OCI-LY7 (cell line): ENCODE measurements at regions not wholly inside any gene's neighbourhood (a gene's known extent, or its start where the extent isn't known, plus 50 kb on each side); places are given as distances from the start of the nearest gene placed in this dataset.

Source experiments
- BruUV-seq: library from RNA; stranded (reverse); fragments of 400-500 nt; replicated peaks from 2 replicates; lab custom pipeline; 2021; lab: Mats Ljungman, UMichigan
- CTCF ChIA-PET: fragments of 300-600 bp; sonication (Branson Sonifier 250); formaldehyde crosslinking; loops from one replicate; lab custom pipeline; 2022; ENCODE audit warnings: antibody characterized with exemption; ENCODE audit not compliant: unreplicated experiment; lab: Charles Lee
- POLR2A ChIA-PET: fragments of 300-600 bp; sonication (Branson Sonifier 250); formaldehyde crosslinking; loops from one replicate; lab custom pipeline; 2022; ENCODE audit warnings: antibody characterized with exemption; lab: Charles Lee
- DNase-seq: peaks from one replicate; pipeline ENCODE4 v3.0.0-alpha.2; 2015; ENCODE audit warnings: low spot score
- H2AFZ ChIP-seq: fragments of 200-600 bp; sonication (generic), shearing (Covaris generic); 2 replicates; pipeline ENCODE4 v1.6.1; 2014; ENCODE audit warnings: mild to moderate bottlenecking, antibody characterized with exemption, low read length, moderate library complexity
- H3K27ac ChIP-seq: fragments of 200-600 bp; sonication (generic); 2 replicates; pipeline ENCODE4 v1.5.1; 2014; ENCODE audit warnings: mixed run types, low read depth, mild to moderate bottlenecking, moderate library complexity, low read length, inconsistent platforms; ENCODE audit not compliant: poor library complexity, severe bottlenecking
- H3K36me3 ChIP-seq: fragments of 200-600 bp; sonication (generic); 2 replicates; pipeline ENCODE4 v1.6.1; 2014; ENCODE audit warnings: mild to moderate bottlenecking, antibody characterized with exemption, low read length, moderate library complexity, mixed read lengths; ENCODE audit not compliant: insufficient read depth
- H3K4me1 ChIP-seq: fragments of 200-600 bp; sonication (generic); 2 replicates; pipeline ENCODE4 v1.5.1; 2014; ENCODE audit warnings: mild to moderate bottlenecking, low read length; ENCODE audit not compliant: insufficient read depth, poor library complexity, severe bottlenecking
- H3K4me2 ChIP-seq: fragments of 200-600 bp; sonication (generic); 2 replicates; pipeline ENCODE4 v1.6.1; 2014; ENCODE audit warnings: mild to moderate bottlenecking, low read length
- H3K4me3 ChIP-seq: fragments of 200-600 bp; sonication (generic); 2 replicates; pipeline ENCODE4 v1.5.1; 2014; ENCODE audit warnings: mild to moderate bottlenecking, low read depth, low read length; ENCODE audit not compliant: poor library complexity, severe bottlenecking
- H3K79me2 ChIP-seq: fragments of 200-600 bp; sonication (generic); 2 replicates; pipeline ENCODE4 v1.6.1; 2016; ENCODE audit warnings: low read depth, mild to moderate bottlenecking, low read length, moderate library complexity, mixed read lengths; ENCODE audit not compliant: insufficient read depth
- H3K9me2 ChIP-seq: fragments of 200-600 bp; sonication (generic); 2 replicates; pipeline ENCODE4 v1.6.1; 2016; ENCODE audit warnings: mild to moderate bottlenecking, low read length, mixed read lengths; ENCODE audit not compliant: insufficient read depth
- H3K9me3 ChIP-seq: fragments of 200-600 bp; sonication (generic); 2 replicates; pipeline ENCODE4 v1.6.1; 2014; ENCODE audit warnings: mild to moderate bottlenecking, mixed run types, low read length, mixed read lengths
- H4K20me1 ChIP-seq: fragments of 200-600 bp; sonication (generic); 2 replicates; pipeline ENCODE4 v1.6.1; 2014; ENCODE audit warnings: mild to moderate bottlenecking, antibody characterized with exemption, low read length, moderate library complexity, mixed read lengths; ENCODE audit not compliant: insufficient read depth
- EZH2phosphoT487 ChIP-seq: fragments of 200-600 bp; sonication (generic); IDR thresholded peaks from 2 replicates; pipeline ENCODE4 v1.6.1; 2018; ENCODE audit warnings: low read depth, borderline replicate concordance, mild to moderate bottlenecking, mixed run types, antibody characterized with exemption, low read length, moderate library complexity, mixed read lengths
- intact Hi-C: fragments of 100-400 bp; cut with micrococcal nuclease; formaldehyde crosslinking; loops from one replicate; pipeline ENCODE4 v1.10.0; 2022; ENCODE audit not compliant: unreplicated experiment
- TF ChIP-seq, protein P1 (sequence below): fragments of 200-600 bp; sonication (generic); conservative IDR thresholded peaks from 2 replicates; pipeline ENCODE4 v1.5.1; 2014; ENCODE audit warnings: mild to moderate bottlenecking, antibody characterized with exemption, low read length, moderate library complexity, mixed read lengths

DNA sequence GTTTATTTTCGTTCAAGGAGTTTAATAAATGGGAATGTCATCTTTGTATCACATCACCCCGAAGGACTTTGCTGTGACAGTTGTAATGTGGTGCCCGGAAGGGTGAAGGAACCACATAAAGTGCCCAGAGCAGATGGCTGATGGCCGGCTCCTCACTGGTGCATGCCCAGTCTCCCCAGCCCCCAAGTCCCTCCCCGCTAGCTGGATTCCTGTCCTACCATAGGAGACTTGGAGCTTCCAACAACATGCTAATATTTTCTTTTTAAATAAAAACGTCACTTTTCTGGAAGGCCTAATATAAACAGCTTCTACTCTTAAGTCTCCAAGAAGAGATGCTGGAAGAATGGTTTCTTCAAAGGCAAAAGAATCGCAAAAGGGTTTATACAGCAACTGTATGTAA, 273.9 kb upstream of the LRTM1 start:
- H3K27ac ChIP-seq: no peak overlapping the region
- no TSS peak for BruUV-seq
- peaks cover 7% of the 10 kb centered on the region for H3K4me1 ChIP-seq
- ChIA-PET CTCF (no interaction called here), POLR2A (interaction anchor here (0.7 kb wide), 1 partner anchor 14 kb away, joined by 3 read pairs; no protein-coding TSS in a partner anchor)
- no peak overlapping the region for H2AFZ ChIP-seq
- TF ChIP-seq, protein P1, sequence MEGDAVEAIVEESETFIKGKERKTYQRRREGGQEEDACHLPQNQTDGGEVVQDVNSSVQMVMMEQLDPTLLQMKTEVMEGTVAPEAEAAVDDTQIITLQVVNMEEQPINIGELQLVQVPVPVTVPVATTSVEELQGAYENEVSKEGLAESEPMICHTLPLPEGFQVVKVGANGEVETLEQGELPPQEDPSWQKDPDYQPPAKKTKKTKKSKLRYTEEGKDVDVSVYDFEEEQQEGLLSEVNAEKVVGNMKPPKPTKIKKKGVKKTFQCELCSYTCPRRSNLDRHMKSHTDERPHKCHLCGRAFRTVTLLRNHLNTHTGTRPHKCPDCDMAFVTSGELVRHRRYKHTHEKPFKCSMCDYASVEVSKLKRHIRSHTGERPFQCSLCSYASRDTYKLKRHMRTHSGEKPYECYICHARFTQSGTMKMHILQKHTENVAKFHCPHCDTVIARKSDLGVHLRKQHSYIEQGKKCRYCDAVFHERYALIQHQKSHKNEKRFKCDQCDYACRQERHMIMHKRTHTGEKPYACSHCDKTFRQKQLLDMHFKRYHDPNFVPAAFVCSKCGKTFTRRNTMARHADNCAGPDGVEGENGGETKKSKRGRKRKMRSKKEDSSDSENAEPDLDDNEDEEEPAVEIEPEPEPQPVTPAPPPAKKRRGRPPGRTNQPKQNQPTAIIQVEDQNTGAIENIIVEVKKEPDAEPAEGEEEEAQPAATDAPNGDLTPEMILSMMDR: no peak
- no peak for TF ChIP-seq EZH2phosphoT487
- H3K9me2 ChIP-seq: no peaks in the 10 kb centered on the region
- H3K79me2 ChIP-seq: no peaks in the 10 kb centered on the region
- H3K9me3 ChIP-seq: no peaks in the 10 kb centered on the region
- no peak for DNase-seq
- intact Hi-C loops: no loop called here
- H4K20me1 ChIP-seq: no peaks in the 10 kb centered on the region
- no peaks in the 10 kb centered on the region for H3K36me3 ChIP-seq
- no peak overlapping the region for H3K4me2 ChIP-seq
- H3K4me3 ChIP-seq: no peak overlapping the region

DNA sequence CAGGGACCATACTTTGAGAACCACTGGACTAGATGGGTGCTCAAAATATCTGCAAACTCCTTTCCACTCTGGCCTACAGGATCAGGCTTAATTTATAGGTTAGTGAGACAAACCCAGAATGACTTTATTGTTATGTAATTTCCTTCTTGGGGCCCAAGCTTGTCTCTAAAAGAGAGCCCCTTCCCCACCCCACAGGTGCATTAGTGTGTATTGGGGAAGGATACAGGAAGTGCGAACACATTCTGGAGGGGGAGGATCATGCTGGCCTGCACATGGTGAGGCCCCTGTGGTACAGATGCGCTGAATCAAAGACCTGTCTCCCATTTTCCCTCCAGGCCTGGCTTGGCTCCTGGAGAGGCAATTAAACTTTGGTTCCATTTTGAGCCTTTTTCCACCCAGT, 273.0 kb upstream of the LRTM1 start:
- Histone ChIP-seq H2AFZ (peak overlapping the region; percentile 51; the same call in 1 of the 2 replicates), H3K79me2 (no peaks in the 10 kb centered on the region), H3K36me3 (no peaks in the 10 kb centered on the region), H3K4me2 (no peak overlapping the region), H4K20me1 (no peaks in the 10 kb centered on the region), H3K4me3 (no peak overlapping the region), H3K27ac (no peak overlapping the region), H3K9me2 (no peaks in the 10 kb centered on the region), H3K9me3 (no peaks in the 10 kb centered on the region), H3K4me1 (peaks cover 7% of the 10 kb centered on the region)
- ChIA-PET POLR2A (no interaction called here), CTCF (no interaction called here)
- intact Hi-C loops: no loop called here
- no TSS peak for BruUV-seq
- no peak for TF ChIP-seq EZH2phosphoT487
- TF ChIP-seq, protein P1: no peak
- DNase-seq: peak; percentile 20

DNA sequence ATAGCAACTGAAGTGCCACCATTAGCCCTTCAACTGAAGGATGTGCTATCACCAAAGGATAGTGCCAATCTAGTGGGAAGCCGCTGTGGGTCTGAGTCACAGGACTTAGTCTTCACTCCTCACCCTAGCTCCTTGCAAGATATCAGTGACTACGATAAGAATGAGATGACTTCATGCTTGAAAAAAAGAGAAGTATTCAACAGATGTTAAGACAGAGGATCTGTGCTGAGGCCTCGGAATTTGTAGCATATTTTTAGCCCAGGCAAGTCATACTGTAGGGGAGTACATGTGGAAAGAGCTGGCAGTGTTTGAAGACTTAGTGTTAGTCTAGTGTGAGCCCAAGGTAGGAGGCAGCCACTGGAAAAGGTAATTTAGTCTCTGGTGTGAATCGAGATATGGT, 270.7 kb upstream of the LRTM1 start:
- no peak overlapping the region for H3K4me3 ChIP-seq
- H4K20me1 ChIP-seq: no peaks in the 10 kb centered on the region
- intact Hi-C loops: no loop called here
- ChIA-PET CTCF (no interaction called here), POLR2A (no interaction called here)
- no peaks in the 10 kb centered on the region for H3K9me3 ChIP-seq
- peaks cover 7% of the 10 kb centered on the region for H3K4me1 ChIP-seq
- DNase-seq: no peak
- TF ChIP-seq, protein P1: no peak
- no peak for TF ChIP-seq EZH2phosphoT487
- no peak overlapping the region for H2AFZ ChIP-seq
- no peaks in the 10 kb centered on the region for H3K36me3 ChIP-seq
- H3K4me2 ChIP-seq: no peak overlapping the region
- no peaks in the 10 kb centered on the region for H3K79me2 ChIP-seq
- no TSS peak for BruUV-seq
- H3K27ac ChIP-seq: no peak overlapping the region
- H3K9me2 ChIP-seq: no peaks in the 10 kb centered on the region
